Bronchial epithelial cell (primary cell): ENCODE measurements at regions not wholly inside any gene's neighbourhood (a gene's known extent, or its start where the extent isn't known, plus 50 kb on each side); places are given as distances from the start of the nearest gene placed in this dataset.

Source experiments
- DNase-seq: peaks from one replicate; pipeline ENCODE4 v3.0.0-alpha.2; 2010; ENCODE audit warnings: low read depth
- FAIRE-seq: peaks from 2 replicates; lab custom pipeline; 2011; peaks lifted over from hg19 to GRCh38; lab: Jason Lieb, UNC
- H3K27me3 ChIP-seq: 2 replicates; pipeline ENCODE4 v1.5.1; 2011; ENCODE audit warnings: low read length; ENCODE audit not compliant: control insufficient read depth, insufficient read depth
- H3K36me3 ChIP-seq: 2 replicates; pipeline ENCODE4 v1.5.1; 2011; ENCODE audit warnings: low read length; ENCODE audit not compliant: control insufficient read depth, insufficient read depth
- H3K4me3 ChIP-seq: 2 replicates; pipeline ENCODE4 v1.5.1; 2011; ENCODE audit warnings: mild to moderate bottlenecking, low read depth, low read length, control low read depth
- TF ChIP-seq, protein P1 (sequence below): IDR thresholded peaks from 2 replicates; pipeline ENCODE4 v1.5.1; 2011; ENCODE audit warnings: mild to moderate bottlenecking, moderate library complexity, low read length, control low read depth, inconsistent platforms; ENCODE audit not compliant: insufficient read depth, severe bottlenecking

DNA sequence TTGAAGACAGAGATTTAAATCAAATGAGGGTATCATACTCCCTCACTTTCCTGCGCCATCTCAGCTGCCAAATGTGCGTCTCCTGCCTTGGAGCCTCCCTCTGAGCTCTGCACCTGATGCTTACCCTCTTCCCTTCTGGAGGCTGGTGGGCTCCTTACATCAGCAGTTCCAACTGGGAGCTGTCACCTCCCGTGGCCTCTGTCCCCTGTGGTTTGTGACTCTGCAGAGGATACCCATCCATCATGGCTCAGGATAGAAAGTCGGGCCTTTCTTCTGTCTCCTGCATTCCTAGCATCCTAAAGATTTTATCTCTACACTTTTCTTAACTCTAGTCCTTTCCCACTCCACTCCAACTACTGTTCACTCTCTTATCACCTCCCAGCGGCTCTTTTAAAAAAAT lies 570.6 kb downstream of the BCL11B start:
- Histone ChIP-seq H3K4me3 (no peak overlapping the region), H3K27me3 (no peaks in the 10 kb centered on the region), H3K36me3 (no peaks in the 10 kb centered on the region)
- FAIRE-seq (no peak), DNase-seq (no peak)
- TF ChIP-seq, protein P1, sequence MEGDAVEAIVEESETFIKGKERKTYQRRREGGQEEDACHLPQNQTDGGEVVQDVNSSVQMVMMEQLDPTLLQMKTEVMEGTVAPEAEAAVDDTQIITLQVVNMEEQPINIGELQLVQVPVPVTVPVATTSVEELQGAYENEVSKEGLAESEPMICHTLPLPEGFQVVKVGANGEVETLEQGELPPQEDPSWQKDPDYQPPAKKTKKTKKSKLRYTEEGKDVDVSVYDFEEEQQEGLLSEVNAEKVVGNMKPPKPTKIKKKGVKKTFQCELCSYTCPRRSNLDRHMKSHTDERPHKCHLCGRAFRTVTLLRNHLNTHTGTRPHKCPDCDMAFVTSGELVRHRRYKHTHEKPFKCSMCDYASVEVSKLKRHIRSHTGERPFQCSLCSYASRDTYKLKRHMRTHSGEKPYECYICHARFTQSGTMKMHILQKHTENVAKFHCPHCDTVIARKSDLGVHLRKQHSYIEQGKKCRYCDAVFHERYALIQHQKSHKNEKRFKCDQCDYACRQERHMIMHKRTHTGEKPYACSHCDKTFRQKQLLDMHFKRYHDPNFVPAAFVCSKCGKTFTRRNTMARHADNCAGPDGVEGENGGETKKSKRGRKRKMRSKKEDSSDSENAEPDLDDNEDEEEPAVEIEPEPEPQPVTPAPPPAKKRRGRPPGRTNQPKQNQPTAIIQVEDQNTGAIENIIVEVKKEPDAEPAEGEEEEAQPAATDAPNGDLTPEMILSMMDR, result no peak

DNA sequence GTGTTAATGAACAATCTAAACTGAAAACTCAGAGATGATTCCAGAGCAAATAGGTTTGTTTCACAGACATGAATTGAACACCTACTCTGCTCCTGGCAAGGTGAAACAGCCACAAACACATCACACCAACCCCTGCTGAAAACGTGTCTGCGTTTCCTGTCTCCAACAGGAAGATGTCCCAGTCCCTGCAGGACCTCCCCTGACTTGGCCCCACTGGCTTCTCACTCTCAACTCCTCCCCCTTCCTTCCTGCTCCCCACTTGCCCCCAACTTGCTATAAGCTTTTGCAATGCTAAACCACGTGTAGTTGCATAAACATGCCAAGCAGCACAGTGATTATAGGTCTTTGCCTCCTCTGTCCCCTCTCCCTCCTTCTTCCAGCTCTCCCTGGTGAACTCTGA lies 567.6 kb downstream of the BCL11B start:
- Histone ChIP-seq H3K4me3 (no peak overlapping the region), H3K27me3 (no peaks in the 10 kb centered on the region), H3K36me3 (no peaks in the 10 kb centered on the region)
- DNase-seq (no peak), FAIRE-seq (no peak)
- TF ChIP-seq, protein P1, result no peak

- FAIRE-seq (no peak), DNase-seq (peak; percentile 54)
- no peaks in the 10 kb centered on the region for H3K27me3 ChIP-seq
- no peak overlapping the region for H3K4me3 ChIP-seq
- TF ChIP-seq, protein P1, result no peak
- no peaks in the 10 kb centered on the region for H3K36me3 ChIP-seq
Measured at GRCh38 chr14:98705871-98706300, 566.1 kb downstream of the BCL11B start.

- FAIRE-seq (no peak), DNase-seq (no peak)
- TF ChIP-seq, protein P1, result no peak
- H3K4me3 ChIP-seq, result no peak overlapping the region
- no peaks in the 10 kb centered on the region for H3K27me3 ChIP-seq
- no peaks in the 10 kb centered on the region for H3K36me3 ChIP-seq
Measured at GRCh38 chr14:98707522-98707921, 564.5 kb downstream of the BCL11B start.

DNA sequence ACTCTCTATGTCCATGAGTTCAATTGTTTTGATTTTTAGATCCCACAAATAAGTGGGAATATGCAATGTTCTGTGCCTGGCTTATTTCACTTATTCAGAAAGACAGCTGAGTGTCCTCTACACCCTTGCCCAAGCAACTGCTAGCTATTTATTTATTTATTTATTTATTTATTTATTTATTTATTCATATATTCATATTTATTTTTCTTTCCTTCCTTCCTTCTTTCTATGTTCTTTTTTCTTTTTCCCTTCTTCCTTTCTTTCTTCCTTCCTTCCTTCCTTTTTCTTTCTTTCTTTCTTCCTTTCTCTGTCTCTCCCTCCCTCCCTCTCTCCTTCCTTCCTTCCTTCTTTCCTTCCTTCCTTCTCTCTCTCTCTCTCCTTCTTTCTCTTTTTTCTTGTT lies 563.4 kb downstream of the BCL11B start:
- DNase-seq (no peak), FAIRE-seq (no peak)
- Histone ChIP-seq H3K36me3 (no peaks in the 10 kb centered on the region), H3K4me3 (no peak overlapping the region), H3K27me3 (no peaks in the 10 kb centered on the region)
- TF ChIP-seq, protein P1, result no peak

DNA sequence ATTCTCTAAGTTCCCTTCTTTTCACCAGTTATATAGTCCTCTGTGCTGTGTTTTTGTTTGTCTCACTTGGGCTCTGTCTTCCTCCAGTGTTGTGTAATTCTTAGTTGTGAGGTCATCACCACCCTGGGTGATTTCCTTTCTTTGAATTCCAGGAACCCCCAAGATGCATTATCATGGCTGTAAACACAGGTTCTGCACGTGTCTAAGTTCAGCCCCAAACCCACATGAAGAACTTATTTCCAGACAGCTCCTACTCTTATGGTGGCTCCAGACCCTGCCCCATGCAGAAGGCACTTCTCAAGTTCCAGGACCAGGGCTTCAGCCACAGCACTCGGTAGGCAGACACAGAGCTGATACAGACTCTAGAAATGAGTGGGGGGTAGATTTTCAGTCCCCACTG lies 560.5 kb downstream of the BCL11B start:
- H3K27me3 ChIP-seq, result peaks cover 4% of the 10 kb centered on the region
- DNase-seq (peak; percentile 24), FAIRE-seq (no peak)

More for the DNA sequence above, 560.5 kb downstream of the BCL11B start:
- H3K4me3 ChIP-seq, result no peak overlapping the region
- no peaks in the 10 kb centered on the region for H3K36me3 ChIP-seq
- TF ChIP-seq, protein P1, result no peak
